ENCODE measurements at regions not wholly inside any gene's neighbourhood (a gene's known extent, or its start where the extent isn't known, plus 50 kb on each side); places are given as distances from the start of the nearest gene placed in this dataset.

- TF ChIP-seq POLR2AphosphoS5 (IDR thresholded peaks at IDR 0.05; ENCODE audit: low read depth, low read length) (no peak), ATM (IDR thresholded peaks at IDR 0.05; ENCODE audit: borderline replicate concordance) (no peak), ZFP36L2 (CRISPR knock-in tag; IDR thresholded peaks at IDR 0.05) (no peak), PPARG (CRISPR knock-in tag; conservative IDR thresholded peaks at IDR 0.05) (no peak), ZNF670 (CRISPR knock-in tag; IDR thresholded peaks at IDR 0.05; ENCODE audit: borderline replicate concordance) (no peak), ZNF816 (CRISPR knock-in tag; IDR thresholded peaks at IDR 0.05; ENCODE audit: borderline replicate concordance) (no peak), CHD2 (IDR thresholded peaks at IDR 0.05; ENCODE audit: low read depth, low read length) (no peak), GZF1 (CRISPR knock-in tag; IDR thresholded peaks at IDR 0.05) (no peak), HDAC6 (IDR thresholded peaks at IDR 0.05; ENCODE audit: low read depth, low read length) (no peak), ZNF678 (CRISPR knock-in tag; IDR thresholded peaks at IDR 0.05) (no peak)
- TF ChIP-seq, protein P1, sequence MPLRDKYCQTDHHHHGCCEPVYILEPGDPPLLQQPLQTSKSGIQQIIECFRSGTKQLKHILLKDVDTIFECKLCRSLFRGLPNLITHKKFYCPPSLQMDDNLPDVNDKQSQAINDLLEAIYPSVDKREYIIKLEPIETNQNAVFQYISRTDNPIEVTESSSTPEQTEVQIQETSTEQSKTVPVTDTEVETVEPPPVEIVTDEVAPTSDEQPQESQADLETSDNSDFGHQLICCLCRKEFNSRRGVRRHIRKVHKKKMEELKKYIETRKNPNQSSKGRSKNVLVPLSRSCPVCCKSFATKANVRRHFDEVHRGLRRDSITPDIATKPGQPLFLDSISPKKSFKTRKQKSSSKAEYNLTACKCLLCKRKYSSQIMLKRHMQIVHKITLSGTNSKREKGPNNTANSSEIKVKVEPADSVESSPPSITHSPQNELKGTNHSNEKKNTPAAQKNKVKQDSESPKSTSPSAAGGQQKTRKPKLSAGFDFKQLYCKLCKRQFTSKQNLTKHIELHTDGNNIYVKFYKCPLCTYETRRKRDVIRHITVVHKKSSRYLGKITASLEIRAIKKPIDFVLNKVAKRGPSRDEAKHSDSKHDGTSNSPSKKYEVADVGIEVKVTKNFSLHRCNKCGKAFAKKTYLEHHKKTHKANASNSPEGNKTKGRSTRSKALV (CRISPR knock-in tag; IDR thresholded peaks at IDR 0.05) = no peak
- TF ChIP-seq, protein P2, sequence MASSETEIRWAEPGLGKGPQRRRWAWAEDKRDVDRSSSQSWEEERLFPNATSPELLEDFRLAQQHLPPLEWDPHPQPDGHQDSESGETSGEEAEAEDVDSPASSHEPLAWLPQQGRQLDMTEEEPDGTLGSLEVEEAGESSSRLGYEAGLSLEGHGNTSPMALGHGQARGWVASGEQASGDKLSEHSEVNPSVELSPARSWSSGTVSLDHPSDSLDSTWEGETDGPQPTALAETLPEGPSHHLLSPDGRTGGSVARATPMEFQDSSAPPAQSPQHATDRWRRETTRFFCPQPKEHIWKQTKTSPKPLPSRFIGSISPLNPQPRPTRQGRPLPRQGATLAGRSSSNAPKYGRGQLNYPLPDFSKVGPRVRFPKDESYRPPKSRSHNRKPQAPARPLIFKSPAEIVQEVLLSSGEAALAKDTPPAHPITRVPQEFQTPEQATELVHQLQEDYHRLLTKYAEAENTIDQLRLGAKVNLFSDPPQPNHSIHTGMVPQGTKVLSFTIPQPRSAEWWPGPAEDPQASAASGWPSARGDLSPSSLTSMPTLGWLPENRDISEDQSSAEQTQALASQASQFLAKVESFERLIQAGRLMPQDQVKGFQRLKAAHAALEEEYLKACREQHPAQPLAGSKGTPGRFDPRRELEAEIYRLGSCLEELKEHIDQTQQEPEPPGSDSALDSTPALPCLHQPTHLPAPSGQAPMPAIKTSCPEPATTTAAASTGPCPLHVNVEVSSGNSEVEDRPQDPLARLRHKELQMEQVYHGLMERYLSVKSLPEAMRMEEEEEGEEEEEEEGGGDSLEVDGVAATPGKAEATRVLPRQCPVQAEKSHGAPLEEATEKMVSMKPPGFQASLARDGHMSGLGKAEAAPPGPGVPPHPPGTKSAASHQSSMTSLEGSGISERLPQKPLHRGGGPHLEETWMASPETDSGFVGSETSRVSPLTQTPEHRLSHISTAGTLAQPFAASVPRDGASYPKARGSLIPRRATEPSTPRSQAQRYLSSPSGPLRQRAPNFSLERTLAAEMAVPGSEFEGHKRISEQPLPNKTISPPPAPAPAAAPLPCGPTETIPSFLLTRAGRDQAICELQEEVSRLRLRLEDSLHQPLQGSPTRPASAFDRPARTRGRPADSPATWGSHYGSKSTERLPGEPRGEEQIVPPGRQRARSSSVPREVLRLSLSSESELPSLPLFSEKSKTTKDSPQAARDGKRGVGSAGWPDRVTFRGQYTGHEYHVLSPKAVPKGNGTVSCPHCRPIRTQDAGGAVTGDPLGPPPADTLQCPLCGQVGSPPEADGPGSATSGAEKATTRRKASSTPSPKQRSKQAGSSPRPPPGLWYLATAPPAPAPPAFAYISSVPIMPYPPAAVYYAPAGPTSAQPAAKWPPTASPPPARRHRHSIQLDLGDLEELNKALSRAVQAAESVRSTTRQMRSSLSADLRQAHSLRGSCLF (CRISPR knock-in tag; IDR thresholded peaks at IDR 0.05; ENCODE audit: borderline replicate concordance) = no peak
- BruUV-seq (replicated peaks) = no TSS peak
- Histone ChIP-seq H3K79me2 (ENCODE audit: insufficient read depth, low read length) (no peaks in the 10 kb centered on the region), H3K4me2 (ENCODE audit: low read depth, low read length) (no peak overlapping the region), H4K20me1 (ENCODE audit: insufficient read depth, low read length) (no peaks in the 10 kb centered on the region), H3K27ac (ENCODE audit: extremely low read length, insufficient read depth, low read length) (no peak overlapping the region), H3K4me1 (ENCODE audit: insufficient read depth, low read length) (no peaks in the 10 kb centered on the region), H3K9ac (ENCODE audit: insufficient read depth, low read depth, low read length) (no peak overlapping the region), H3K9me3 (ENCODE audit: low read length) (peaks cover 87% of the 10 kb centered on the region), H3K27me3 (ENCODE audit: control insufficient read depth in 1 of 2, insufficient read depth in 2 of 2, low read length in 2 of 2) (no peaks in the 10 kb centered on the region), H2AFZ (ENCODE audit: low read length) (no peak overlapping the region), H3K4me3 (replicated peaks in 1 of 3; ENCODE audit: insufficient read depth in 1 of 3, low read depth in 2 of 3, low read length in 3 of 3) (no peak overlapping the region), H3K36me3 (replicated peaks in 1 of 2; ENCODE audit: control insufficient read depth in 1 of 2, insufficient read depth in 2 of 2, low read length in 2 of 2) (no peaks in the 10 kb centered on the region)
- intact Hi-C loops (cut with micrococcal nuclease; ENCODE audit: unreplicated experiment) (no loop called here), in situ Hi-C loops (cut with HindIII; ENCODE audit: extremely low pct_ligation_motif_present, low pct_unique_long_range_greater_than_20kb) (no loop called here)
- POLR2A ChIA-PET = no interaction called here
- no peak for DNase-seq (ENCODE audit: low spot score)
- CTCF ChIA-PET (ENCODE audit: low intra/inter-chr PET ratio, low total read pairs) = no interaction called here
- no peak for FAIRE-seq
- 36% methylated on average over 12 of the region's 12 CpGs for WGBS (ENCODE audit: low lambda C conversion rate)
- ATAC-seq = no peak
These were observed 866.0 kb upstream of the NR2F2 start for GRCh38 chr15:95464509-95464908.
